ENCODE measurements at regions not wholly inside any gene's neighbourhood (a gene's known extent, or its start where the extent isn't known, plus 50 kb on each side); places are given as distances from the start of the nearest gene placed in this dataset.

DNA sequence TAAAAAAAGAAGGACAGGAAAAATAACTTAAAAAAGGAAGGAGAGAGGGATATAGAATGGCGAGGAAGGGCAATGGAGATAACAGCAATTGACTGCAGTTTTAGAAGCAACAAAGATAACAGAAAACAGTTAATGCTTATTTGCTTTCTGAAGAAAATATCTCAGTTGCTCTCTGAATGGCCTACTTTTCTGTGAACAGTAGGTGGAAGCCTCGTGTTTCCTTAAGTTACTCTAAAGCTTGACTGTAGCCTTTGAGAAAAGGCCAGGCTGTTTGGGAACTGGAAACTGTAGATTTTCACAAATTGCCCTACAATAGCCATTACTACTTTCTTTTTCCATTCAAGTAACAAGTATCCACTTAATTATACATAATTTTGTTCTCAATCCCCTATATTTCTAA lies 404.5 kb downstream of the YTHDC2 start:
- DNase-seq: no peak

DNA sequence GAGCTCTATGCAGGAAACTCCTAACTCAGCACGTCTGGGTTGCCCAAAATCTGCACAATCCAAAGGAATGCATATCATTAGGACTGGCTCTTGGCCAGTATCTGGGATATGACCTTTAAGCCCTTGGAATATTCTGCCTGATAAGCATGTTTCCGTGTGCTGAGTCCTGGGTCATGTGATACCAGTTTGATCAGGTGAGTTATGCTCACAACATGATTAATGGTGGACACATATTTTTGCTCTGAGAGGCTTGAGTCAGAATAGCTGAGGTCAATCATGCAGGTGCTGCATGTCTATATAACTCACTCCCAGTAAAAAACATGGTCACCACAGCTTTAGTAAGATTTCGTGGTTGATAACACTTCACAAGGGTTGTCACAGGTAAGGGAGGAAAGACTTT lies 408.8 kb downstream of the YTHDC2 start:
- DNase-seq: no peak

DNA sequence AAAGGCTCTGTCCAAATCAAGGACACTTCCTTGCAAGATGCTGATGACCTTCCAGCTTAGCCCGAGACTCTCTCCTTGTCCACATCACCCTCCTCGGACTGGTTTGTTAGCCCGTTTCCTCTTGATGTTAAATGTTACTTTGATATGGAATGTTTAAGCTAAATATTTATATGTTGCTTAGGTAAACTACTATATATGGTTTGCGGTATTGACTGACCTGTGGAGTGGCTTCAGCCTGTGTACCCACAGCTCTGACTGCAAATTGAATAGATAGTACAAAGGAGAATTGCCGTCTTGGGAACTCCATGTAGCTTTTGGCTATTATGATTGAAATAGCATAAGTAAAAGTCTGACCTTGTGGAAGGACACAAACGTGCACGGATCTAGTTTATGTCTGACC lies 422.0 kb downstream of the YTHDC2 start:
- no peak for DNase-seq

DNA sequence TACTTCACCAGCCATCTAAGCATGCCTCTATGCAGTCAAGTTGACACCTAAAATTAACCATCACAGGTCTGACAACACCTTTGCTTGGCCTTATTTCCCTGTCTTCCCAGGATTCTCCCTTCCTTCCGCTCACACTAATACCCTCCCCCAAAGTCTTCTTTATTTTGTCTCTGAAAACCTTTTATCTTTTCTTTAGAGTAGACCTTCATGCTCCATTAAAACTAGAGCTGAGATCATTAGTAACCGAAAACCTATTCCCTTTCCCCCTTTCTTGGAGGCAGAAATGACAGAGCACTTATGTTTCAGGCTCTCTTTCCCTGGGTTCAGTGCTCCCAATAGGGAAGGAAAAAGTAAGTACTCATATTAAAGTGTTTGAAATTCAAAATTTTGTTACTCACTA lies 423.8 kb downstream of the YTHDC2 start:
- no peak for DNase-seq

DNA sequence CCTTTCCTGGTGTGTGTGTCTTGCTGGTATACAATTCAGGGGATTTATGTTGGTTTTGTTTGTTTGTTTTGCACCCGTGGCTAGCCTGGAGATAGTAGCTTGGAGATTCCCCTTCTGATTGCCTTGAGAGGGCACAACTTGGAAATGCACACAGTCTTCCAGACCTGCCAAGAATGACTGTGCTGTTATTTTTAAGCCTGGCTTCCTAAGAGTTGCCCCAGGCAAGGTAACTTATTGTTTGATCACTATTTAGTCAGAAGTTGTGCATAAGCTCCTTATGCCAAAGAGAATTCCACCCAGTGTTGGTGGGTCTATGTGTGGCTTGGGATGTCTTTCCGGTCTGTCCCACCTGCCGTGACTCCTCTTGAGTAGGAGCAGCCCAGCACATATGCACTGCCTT lies 421.9 kb upstream of the KCNN2 start:
- no peak for DNase-seq

DNA sequence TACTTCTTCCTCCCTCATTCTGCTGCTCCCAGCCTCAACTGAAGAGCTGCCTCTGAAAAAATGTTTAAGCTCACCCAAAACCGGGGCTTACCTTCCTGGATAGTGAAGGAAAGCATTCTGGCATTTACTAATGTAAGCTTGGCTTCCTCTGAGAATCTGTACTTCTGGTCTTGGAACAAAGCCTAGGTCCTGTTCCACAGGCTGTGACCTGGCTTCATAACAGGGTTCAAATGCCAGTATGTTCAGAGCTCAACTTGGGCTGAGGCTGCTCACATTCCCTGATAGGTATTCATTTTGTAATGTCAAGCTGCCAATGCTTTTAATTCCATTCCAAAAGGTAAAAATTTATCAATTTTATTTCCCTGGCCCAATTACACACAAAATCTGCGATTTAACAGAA lies 411.7 kb upstream of the KCNN2 start:
- no peak for DNase-seq

DNA sequence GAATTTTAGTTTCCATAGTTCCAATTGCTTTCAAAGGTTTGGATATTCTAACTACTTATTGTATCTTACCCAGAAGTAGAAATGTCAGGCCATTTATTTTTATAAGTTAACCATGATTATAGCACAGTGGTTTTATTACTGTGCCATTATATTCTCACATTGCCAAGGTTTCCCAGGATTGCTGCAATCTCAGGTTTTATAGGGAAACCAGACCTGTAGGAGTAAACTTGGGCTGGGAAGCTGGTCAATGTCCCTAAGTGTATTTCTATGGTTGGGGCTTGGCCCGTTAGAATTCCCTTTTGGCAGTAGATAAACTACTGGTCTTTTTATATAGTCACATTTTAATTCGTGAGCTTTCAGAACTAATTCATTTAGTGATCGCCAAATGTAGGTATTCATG lies 396.6 kb upstream of the KCNN2 start:
- no peak for DNase-seq

DNA sequence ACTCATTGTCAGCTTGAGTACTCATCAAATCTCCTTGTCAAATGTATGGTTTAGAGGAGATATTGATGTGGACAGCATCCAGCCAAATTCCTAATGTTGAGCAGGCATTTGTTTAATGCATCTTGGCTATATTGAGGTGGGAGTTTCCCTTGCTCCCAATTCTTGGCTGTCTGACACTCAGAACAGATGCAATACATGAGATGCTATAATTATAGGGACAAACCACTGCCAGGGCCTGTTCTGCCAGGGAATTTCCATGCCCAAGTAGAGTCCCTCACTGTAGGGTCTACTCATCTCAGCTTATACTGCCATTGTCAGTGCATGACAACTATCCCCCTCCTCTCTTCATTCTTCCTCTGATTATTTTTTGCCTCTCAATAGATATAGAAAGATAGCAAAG lies 392.0 kb upstream of the KCNN2 start:
- no peak for DNase-seq

DNA sequence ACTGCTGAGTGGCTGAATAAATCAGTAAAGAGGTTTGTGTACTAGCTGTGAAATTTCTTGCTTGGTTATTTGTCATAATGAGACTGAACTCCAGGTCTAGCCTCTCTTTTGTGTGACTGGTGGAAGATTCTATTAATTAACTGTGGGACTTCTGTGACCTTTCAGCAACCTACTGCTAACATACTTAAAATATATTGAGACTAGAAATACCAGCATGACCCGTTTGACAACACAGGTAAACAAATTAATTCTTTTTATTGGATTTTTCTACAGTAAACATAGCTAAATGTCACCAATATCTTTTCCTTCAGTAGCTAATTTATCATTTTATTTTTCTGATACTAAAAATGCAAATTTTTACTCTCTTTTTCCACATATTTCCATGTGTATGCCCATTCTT lies 390.4 kb upstream of the KCNN2 start:
- no peak for DNase-seq

DNA sequence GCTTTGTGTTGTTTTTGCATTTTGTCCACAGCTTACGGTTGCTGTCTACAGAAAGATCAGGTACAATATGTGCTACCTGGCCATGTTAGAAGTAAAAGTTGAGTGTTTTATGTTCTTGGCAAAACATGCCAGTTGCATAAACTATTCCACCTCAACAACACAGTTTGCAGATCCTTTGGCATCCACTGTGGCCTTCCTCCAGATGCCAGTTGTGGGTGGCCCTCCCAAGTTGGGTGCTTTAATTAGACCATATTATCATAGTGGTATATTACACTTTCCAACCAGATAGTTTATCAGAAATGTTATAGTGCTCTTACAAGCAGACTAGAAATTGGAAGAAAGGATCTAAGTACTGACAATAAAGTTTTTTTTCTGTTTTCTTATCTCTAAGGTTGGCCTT lies 386.9 kb upstream of the KCNN2 start:
- no peak for DNase-seq

DNA sequence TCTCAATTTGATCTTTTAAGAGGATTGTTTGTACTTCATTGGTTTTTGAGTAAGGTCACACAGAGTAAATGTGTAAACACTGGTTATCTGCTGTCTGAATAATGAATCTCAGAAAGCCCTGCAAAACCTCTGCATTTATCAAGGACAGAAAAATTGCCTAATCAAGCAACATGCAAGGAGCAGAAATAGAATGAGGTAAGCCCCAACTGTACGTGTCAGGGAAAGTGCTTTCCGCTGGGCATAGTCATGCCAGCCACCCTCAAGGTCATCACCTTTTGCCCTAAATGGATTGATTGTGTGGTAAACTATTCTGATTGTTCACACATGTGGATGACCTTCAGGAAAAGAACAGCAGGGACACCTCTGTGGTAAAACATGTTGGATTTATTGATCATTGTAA lies 376.9 kb upstream of the KCNN2 start:
- DNase-seq: peak; percentile 9

DNA sequence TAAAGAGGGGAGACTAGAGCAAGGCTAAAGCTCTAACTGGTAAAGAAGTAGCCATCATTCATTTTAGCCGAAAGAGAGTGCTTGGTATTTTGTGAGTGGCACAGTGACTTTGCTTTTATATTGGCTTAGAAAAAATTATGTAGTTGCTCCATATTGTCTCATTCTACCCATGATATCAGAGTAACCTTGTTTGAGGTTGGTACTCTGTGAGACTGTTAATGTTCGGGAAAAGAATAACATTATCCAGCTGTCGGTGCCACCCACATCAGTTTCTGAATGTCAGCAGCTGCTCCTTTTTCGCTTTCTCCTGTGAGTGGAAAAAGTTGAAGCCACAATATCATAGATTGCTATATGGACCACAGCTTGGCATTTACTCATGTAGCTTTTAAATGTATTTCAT lies 376.4 kb upstream of the KCNN2 start:
- no peak for DNase-seq

DNA sequence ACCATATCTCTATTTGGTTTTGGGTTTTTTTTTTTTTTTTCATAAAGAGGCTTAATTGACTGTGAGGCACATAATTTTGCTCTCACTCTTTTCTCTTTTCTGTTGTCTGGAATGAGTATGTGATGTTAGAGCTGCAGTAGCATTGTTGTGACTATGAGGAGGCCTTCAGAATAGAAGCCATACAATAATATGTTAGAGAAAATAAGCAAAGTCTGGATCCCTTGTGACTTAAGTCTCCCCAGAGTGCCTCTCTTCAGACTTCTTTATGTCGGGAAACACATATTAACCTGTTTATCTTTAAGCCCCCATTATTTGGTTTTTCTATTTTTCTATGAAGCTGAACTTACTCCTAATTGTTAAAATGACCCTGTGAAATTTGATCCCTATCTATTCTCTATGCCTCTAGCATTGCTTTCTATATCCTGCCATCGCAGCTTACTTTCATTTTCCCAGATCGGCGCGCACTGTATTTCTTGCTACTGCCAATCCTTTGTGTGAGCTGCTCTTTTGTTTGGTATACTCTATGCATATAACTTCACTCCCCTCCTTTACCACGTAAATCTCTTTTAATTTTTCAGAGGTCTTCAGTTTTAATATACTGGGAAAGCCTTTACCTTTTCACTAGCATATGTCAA lies 372.5 kb upstream of the KCNN2 start:
- DNase-seq: no peak

DNA sequence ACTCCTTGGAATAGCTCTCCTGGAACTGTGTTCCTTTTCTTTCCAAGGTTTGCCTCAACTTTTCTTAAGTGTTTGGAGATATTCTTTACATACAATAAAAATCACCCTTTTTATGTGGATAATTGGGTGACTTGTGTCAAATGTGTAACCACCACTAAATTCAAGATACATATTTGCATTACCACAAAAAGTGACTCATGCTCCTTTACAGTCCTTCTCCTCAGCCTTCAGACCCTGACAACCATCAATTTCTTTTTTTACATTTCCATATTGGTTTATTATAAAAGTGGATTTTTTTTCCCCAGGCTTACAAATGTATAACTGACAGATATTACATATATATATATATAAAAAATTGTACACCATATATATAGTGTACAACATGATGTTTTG lies 372.0 kb upstream of the KCNN2 start:
- no peak for DNase-seq

DNA sequence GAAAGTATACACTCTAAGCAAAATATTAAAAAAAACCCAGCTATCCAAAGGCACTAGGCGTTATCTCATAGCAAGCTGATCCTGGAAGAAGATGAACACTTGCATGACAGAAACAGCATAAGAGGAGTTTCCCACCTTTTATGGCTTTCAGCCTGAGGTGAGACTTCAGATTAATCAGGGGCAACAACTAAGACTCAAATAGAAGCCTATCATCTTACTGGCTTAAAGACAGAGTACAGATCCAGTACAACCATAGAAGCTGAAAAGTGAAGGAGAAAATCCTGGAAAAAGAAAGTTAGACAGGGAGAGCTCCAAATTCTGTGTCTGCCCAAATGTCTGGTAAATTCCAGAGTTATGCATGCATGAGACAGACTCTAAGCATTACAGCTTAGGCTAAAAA lies 360.8 kb upstream of the KCNN2 start:
- no peak for DNase-seq

DNA sequence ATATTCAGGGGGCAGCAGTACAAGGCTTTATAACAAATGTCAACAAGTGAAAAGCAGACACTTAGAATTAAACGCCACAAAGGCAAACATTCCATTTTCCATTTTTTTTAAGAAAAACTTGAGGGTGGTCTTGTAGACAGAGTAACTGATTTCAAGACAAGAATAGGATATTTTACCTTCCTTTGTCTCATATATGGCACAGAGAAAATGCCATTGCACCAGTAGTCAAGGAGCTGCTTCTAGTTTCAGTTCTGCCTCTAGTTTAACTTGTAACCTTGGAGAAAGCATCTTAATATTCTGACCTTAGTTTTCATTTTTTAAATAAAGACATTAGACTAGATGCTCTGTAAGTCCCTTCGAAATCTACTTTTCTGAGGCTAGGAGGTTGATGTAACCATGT lies 355.3 kb upstream of the KCNN2 start:
- no peak for DNase-seq

DNA sequence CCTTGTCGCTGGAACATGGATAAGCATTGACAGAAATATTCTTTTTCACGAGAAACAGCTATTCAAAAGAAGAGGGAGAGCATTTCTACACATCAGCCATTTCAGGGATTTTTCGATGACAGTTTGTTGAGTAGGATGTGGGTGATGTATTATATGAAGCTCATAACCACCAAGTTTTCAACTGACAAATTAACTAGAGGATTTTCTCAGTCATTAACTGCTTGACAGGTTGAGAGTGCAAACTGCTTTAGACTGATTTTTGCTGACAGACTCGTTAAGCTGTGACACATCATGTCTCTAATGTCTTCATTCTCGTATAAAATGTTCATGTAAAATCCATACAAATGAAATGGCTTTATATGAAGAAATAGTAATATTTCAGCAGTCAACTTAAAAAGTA lies 354.2 kb upstream of the KCNN2 start:
- DNase-seq: no peak

DNA sequence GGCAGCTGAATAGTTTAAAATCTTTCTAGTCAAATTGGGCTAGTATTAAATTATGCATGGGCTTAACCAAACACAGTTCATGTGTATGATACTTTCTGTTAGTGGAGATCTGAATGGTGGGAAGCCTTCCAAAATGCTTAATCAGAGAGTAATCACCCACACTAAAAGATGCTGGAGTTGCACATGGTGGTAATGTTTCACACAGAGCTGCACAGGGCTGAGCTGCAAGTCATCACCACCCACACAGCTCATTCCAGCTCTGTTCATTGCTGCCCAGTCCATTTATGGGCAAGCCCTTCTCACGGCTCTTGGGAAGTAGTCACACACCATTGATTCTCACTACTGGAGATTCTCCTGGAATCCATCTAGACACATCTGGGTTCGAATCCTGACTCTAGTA lies 351.5 kb upstream of the KCNN2 start:
- no peak for DNase-seq

DNA sequence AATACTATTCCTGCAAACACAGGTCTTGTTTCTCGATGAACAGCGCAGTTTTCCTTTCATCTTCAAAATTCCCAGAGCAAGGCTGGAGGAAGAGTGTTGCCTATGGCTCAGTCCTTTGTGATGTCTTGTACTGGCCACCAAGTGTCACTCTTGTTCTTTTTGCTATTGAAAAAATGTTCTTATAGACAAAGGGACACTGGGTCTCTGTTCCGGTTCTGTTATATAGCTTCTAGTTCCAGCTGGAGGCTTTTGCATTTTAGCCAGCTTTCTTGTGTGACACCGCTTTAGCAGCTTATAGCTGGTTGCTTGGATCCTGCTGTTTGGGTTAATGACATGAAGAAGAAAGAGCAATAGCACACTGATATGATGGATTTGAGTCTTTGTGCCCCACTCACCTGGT lies 343.7 kb upstream of the KCNN2 start:
- DNase-seq: peak; percentile 32

DNA sequence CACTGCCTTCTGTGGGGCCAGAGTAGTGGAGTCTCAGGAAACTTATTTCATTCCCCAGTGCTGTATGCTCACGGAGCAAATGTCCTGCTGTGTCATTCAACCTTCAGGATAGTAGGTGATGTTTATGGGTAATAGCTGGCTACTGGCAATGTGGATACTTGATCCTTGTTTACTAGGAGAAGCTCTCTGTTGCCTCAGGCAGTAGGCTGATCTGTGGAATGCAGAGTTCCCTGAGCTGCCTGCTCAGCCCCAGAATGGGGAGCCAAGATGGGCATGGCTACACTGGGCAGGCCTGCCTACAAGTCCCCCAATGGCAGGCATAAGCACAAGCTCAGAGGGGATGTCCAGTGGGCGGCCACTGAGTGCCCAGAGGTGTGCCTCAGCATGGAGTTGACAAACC lies 323.1 kb upstream of the KCNN2 start:
- no peak for DNase-seq

DNA sequence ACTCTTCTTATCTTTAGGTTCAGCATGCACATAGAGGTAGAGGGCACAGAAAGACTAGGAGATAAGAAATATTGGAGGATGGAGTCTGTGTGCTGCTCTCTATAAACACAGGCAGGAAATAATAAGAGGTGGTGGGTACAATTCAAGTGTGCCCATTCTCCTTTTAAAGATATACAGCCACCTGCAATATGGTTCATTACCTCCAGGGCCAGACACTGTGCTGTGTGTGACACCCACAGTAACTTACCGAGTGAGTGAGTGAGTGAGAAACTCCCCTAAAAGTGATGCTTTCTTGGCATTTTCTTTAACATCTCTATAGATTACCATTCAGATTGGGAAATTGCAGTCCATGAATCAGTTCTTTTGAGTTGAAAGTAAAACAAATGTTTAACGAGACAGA lies 311.8 kb upstream of the KCNN2 start:
- DNase-seq: no peak

DNA sequence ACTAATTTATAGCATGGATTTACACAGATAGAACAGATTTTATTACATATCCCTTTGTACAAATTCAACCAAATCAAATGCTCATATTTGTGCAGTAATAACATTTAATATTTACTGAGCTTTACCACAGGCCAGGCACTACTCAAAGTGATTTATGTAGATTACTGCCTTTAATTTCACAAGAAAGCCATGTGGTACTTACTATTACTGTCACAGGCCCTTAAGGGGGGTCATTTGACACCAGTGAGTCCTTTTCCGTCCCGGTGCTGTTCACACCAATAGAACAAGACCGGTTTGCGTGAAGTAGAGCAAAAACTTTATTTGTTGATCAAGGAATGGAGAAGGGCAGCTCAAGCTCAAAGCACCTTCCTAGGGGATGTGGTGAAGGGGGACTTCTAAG lies 308.5 kb upstream of the KCNN2 start:
- DNase-seq: no peak

DNA sequence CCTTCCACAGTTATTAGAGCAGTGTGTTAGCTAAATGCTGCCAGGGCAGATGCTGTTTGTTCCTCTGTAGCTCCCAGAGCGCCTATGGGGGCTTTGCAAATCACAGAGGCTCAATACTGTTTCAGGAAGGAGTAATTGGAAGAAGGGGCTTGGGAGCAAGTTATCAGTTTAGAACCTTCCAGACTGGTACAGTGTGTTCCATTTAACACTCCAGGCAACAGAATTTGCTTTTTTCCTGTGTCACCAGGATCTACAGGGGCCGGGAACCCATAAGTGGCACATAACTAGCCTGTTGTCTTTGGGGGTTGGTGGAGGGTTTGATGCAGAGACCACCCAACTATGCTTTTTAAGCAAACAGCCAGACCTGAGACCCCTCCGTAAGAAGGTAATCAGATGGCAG lies 307.3 kb upstream of the KCNN2 start:
- no peak for DNase-seq

DNA sequence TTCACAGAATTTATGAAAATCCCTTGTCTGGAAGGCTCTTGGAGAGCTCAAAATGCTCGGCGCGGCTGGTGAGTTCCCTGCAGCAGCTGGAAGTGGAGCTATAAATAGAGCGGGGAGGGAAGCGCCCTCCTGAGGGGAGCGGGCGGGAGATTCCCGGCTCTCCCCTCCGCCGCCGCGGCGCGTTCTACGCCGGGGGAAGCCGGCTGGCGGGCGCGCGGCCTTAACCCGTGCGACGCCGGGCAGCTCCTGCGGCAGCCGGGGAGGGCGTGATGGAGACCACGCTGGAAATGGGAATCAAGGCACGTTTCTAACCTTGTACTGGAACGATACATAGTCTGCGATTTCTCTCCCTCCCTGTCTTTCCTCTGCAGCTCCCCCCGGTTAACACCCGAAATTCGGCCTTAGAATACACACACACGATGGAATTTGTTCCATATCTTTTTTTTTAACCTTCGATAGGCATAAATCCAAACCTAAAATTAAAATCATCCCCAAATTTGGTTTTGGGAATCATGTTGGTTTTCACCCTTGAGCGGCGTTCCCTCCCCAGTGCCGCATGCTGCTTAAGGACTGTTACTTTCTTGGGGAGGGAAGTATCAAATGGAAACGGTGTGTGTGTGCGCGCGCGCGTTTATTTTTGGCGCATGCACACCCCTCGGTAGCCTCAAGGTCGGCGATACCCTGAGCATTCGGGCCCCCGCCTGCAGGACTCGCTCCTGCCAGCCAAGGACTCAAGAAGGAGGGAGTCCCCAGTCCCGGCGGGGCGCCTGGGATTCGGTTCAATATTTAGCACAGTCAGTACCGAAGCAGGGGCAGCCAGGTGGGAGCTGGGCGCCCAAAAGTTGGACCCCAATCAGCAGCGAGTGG lies 306.3 kb upstream of the KCNN2 start:
- peak; percentile 92 for DNase-seq

DNA sequence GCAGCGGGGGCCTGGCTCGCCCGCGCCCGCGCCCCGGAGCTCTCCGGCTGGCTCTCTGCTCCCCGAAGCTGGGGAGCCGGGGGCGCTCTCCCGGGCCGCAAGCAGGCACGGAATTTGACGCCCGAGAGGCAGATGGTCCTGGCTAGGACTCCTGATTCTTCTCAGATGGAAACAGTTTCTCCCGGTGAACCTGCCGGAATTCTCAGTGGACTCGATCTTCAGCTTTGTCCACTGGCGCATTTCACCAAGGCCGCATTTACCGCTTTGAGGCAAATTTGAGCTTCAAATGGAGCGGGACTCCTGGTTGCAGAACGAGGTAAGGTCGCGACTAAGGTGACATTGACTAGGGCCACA lies 305.7 kb upstream of the KCNN2 start:
- DNase-seq: no peak

All from retina (tissue), 1 donor.